Activated CD8-positive, alpha-beta memory T cell treated with anti-CD3 and anti-CD28 coated beads for 24 hours (primary cell): ENCODE measurements at regions not wholly inside any gene's neighbourhood (a gene's known extent, or its start where the extent isn't known, plus 50 kb on each side); places are given as distances from the start of the nearest gene placed in this dataset.
"Not testable (repeated sequence)": the region's sequence is repeated elsewhere in the genome, so short reads cannot be mapped to it uniquely, and the experiment has no call there.

Source experiments
- DNase-seq: peaks from one replicate; pipeline ENCODE4 v3.0.0-alpha.2; 2020

GRCh38 chr12:75862692-75863471 lies 168.7 kb downstream of the PHLDA1 start:
- no peak for DNase-seq

GRCh38 chr12:75859868-75860267 lies 171.7 kb downstream of the PHLDA1 start:
- no peak for DNase-seq

- DNase-seq: no peak
These were observed 175.3 kb downstream of the PHLDA1 start for GRCh38 chr12:75856235-75856634.

- DNase-seq: no peak
These were observed 176.2 kb downstream of the PHLDA1 start for GRCh38 chr12:75855360-75855759.

- DNase-seq: no peak
These were observed 176.8 kb downstream of the PHLDA1 start for GRCh38 chr12:75854681-75855309.

- DNase-seq: not testable (repeated sequence)
These were observed 177.4 kb downstream of the PHLDA1 start for GRCh38 chr12:75854137-75854536.

GRCh38 chr12:75853626-75854025 lies 177.9 kb downstream of the PHLDA1 start:
- DNase-seq: no peak

- DNase-seq: no peak
These were observed 178.6 kb downstream of the PHLDA1 start for GRCh38 chr12:75852956-75853355.

- no peak for DNase-seq
These were observed 179.4 kb downstream of the PHLDA1 start for GRCh38 chr12:75852143-75852542.

GRCh38 chr12:75850721-75851462 lies 180.7 kb downstream of the PHLDA1 start:
- DNase-seq: no peak

GRCh38 chr12:75848961-75849360 lies 182.6 kb downstream of the PHLDA1 start:
- DNase-seq: no peak

- DNase-seq: no peak
These were observed 183.1 kb downstream of the PHLDA1 start for GRCh38 chr12:75848431-75848925.

GRCh38 chr12:75846102-75846501 lies 185.5 kb downstream of the PHLDA1 start:
- no peak for DNase-seq

- DNase-seq: no peak
These were observed 186.6 kb downstream of the PHLDA1 start for GRCh38 chr12:75844985-75845384.

GRCh38 chr12:75844049-75844770 lies 187.4 kb downstream of the PHLDA1 start:
- no peak for DNase-seq

GRCh38 chr12:75842090-75842489 lies 189.5 kb downstream of the PHLDA1 start:
- no peak for DNase-seq

GRCh38 chr12:75840994-75841355 lies 190.6 kb downstream of the PHLDA1 start:
- DNase-seq: no peak

- DNase-seq: no peak
These were observed 193.3 kb downstream of the PHLDA1 start for GRCh38 chr12:75838309-75838708.

GRCh38 chr12:75837700-75838099 lies 193.9 kb downstream of the PHLDA1 start:
- no peak for DNase-seq

- no peak for DNase-seq
These were observed 195.0 kb downstream of the PHLDA1 start for GRCh38 chr12:75836533-75836932.

GRCh38 chr12:75834591-75834990 lies 197.0 kb downstream of the PHLDA1 start:
- no peak for DNase-seq

- DNase-seq: no peak
These were observed 198.3 kb downstream of the PHLDA1 start for GRCh38 chr12:75833268-75833667.

- no peak for DNase-seq
These were observed 200.2 kb downstream of the PHLDA1 start for GRCh38 chr12:75831402-75831801.
